GM12878 (cell line): ENCODE measurements at regions not wholly inside any gene's neighbourhood (a gene's known extent, or its start where the extent isn't known, plus 50 kb on each side); places are given as distances from the start of the nearest gene placed in this dataset.

Source experiments
- ATAC-seq: fragments of 200-7000 bp; cut with Tn5 transposase; 3 replicates; pipeline ENCODE4 v1.9.1; 2020; ENCODE audit warnings: mild to moderate bottlenecking, moderate library complexity
- BruUV-seq: library from RNA; stranded (reverse); fragments of 400-500 nt; replicated peaks from 2 replicates; lab custom pipeline; 2021; lab: Mats Ljungman, UMichigan
- CTCF ChIA-PET: fragments of 300-600 bp; sonication (Branson Sonifier 250); formaldehyde crosslinking; extraction: SDS; loops from one replicate; lab custom pipeline; 2021; ENCODE audit warnings: inconsistent platforms; lab: Yijun Ruan, JAX
- POLR2A ChIA-PET: fragments of 350-600 bp; formaldehyde crosslinking; extraction: SDS; loops from one replicate; lab custom pipeline; 2021; ENCODE audit warnings: inconsistent platforms; lab: Charles Lee
- RAD21 ChIA-PET: fragments of 300-600 bp; sonication (Branson Sonifier 250); formaldehyde crosslinking; loops from one replicate; lab custom pipeline; 2023; ENCODE audit warnings: antibody characterized with exemption; ENCODE audit not compliant: unreplicated experiment; lab: Charles Lee
- SMC1A ChIA-PET: fragments of 300-600 bp; sonication (Branson Sonifier 250); formaldehyde crosslinking; loops from one replicate; lab custom pipeline; 2023; ENCODE audit not compliant: unreplicated experiment, uncharacterized antibody; lab: Charles Lee
- DNase-seq: peaks from one replicate; pipeline ENCODE4 v3.0.0-alpha.2; 2011; ENCODE audit warnings: low read depth, low spot score
- FAIRE-seq: peaks from 3 replicates; lab custom pipeline; 2011; peaks lifted over from hg19 to GRCh38; lab: Jason Lieb, UNC
- H2AFZ ChIP-seq: 2 replicates; pipeline ENCODE4 v1.6.0; 2011; ENCODE audit warnings: low read depth, low read length, control low read depth; ENCODE audit not compliant: control insufficient read depth
- H3K27ac ChIP-seq: 2 replicates; pipeline ENCODE4 v1.5.1; 2011; ENCODE audit warnings: control low read depth; ENCODE audit not compliant: control insufficient read depth, insufficient read depth
- H3K27me3 ChIP-seq, 2 experiments: replicated peaks in 1 of 2; 2 replicates each; pipeline versions ENCODE4 v1.6.0 to v1.6.1; 2011; ENCODE audit warnings: low read length in 1 of 2; ENCODE audit not compliant: control insufficient read depth in 2 of 2, insufficient read depth in 2 of 2
- H3K36me3 ChIP-seq, 2 experiments: 2 replicates each; pipeline ENCODE4 v1.5.1; 2011; ENCODE audit warnings: low read length in 1 of 2; ENCODE audit not compliant: control insufficient read depth in 2 of 2, insufficient read depth in 2 of 2
- H3K4me1 ChIP-seq: 2 replicates; pipeline ENCODE4 v1.6.1; 2011; ENCODE audit warnings: mild to moderate bottlenecking, low read length, moderate library complexity, mixed read lengths; ENCODE audit not compliant: control insufficient read depth, insufficient read depth
- H3K4me2 ChIP-seq: 2 replicates; pipeline ENCODE4 v1.6.0; 2011; ENCODE audit warnings: control low read depth; ENCODE audit not compliant: control insufficient read depth, insufficient read depth
- H3K4me3 ChIP-seq: fragments of 200-600 bp; sonication (generic); 2 replicates; pipeline ENCODE4 v1.5.1; 2016
- H3K79me2 ChIP-seq: 2 replicates; pipeline ENCODE4 v1.6.0; 2011; ENCODE audit warnings: low read length; ENCODE audit not compliant: control insufficient read depth, insufficient read depth
- H3K9ac ChIP-seq: 2 replicates; pipeline ENCODE4 v1.8.0; 2011; ENCODE audit warnings: low read length, control low read depth, mixed read lengths; ENCODE audit not compliant: control insufficient read depth, insufficient read depth
- H3K9me3 ChIP-seq: replicated peaks from 3 replicates; pipeline ENCODE4 v1.5.1; 2011; ENCODE audit warnings: mild to moderate bottlenecking, low read length; ENCODE audit not compliant: control insufficient read depth, insufficient read depth
- H4K20me1 ChIP-seq: 2 replicates; pipeline ENCODE4 v1.6.0; 2011; ENCODE audit not compliant: control insufficient read depth, insufficient read depth
- CHD2 ChIP-seq: IDR thresholded peaks from 2 replicates; pipeline ENCODE4 v1.6.1; 2011; ENCODE audit warnings: low read depth, low read length, improper control_type of control experiment, borderline replicate concordance
- E2F8 ChIP-seq: fragments of 450-650 bp; IDR thresholded peaks from 2 replicates; pipeline ENCODE4 v1.6.1; 2018; ENCODE audit warnings: mild to moderate bottlenecking, low read depth, moderate library complexity; ENCODE audit not compliant: partially characterized antibody
- MTA3 ChIP-seq: IDR thresholded peaks from 2 replicates; pipeline ENCODE4 v1.6.1; 2012; ENCODE audit warnings: low read length, inconsistent platforms, borderline replicate concordance
- NFYB ChIP-seq: IDR thresholded peaks from 2 replicates; pipeline ENCODE4 v1.6.1; 2011; ENCODE audit warnings: low read depth, mild to moderate bottlenecking, low read length, improper control_type of control experiment, moderate library complexity; ENCODE audit not compliant: insufficient read depth
- NR2F1 ChIP-seq: fragments of 450-650 bp; conservative IDR thresholded peaks from 2 replicates; pipeline ENCODE4 v1.6.1; 2017; ENCODE audit warnings: mild to moderate bottlenecking
- PAX8 ChIP-seq: fragments of 450-650 bp; IDR thresholded peaks from 2 replicates; pipeline ENCODE4 v1.6.1; 2017; ENCODE audit warnings: mild to moderate bottlenecking, moderate library complexity
- SMARCA5 ChIP-seq: fragments of 450-650 bp; IDR thresholded peaks from 2 replicates; pipeline ENCODE4 v1.6.1; 2017; ENCODE audit warnings: mild to moderate bottlenecking
- WRNIP1 ChIP-seq: IDR thresholded peaks from 2 replicates; pipeline ENCODE4 v1.6.1; 2011; ENCODE audit warnings: low read depth, low read length, improper control_type of control experiment, borderline replicate concordance
- ZBTB33 ChIP-seq: fragments of 450-650 bp; IDR thresholded peaks from 2 replicates; pipeline ENCODE4 v1.6.1; 2017; ENCODE audit warnings: mild to moderate bottlenecking
- ZNF274 ChIP-seq: IDR thresholded peaks from one replicate; pipeline ENCODE4 v1.8.0; 2011; ENCODE audit not compliant: insufficient read length, insufficient read depth
- WGBS: methylation state at CpG from one replicate; pipeline ENCODE4 v1.1.6; 2016; ENCODE audit warnings: low lambda C conversion rate; ENCODE audit not compliant: insufficient replicate concordance, insufficient coverage; ENCODE audit errors: missing lambda C conversion rate; 5-methylcytosine and 5-hydroxymethylcytosine counted together
- in situ Hi-C: fragments of 300-500 bp; cut with MboI; formaldehyde crosslinking; loops from 9 replicates; pipeline ENCODE4 v1.14.3; 2018; ENCODE audit warnings: mixed read lengths
- intact Hi-C: fragments of 100-400 bp; cut with micrococcal nuclease; formaldehyde crosslinking; loops from one replicate; pipeline ENCODE4 v1.14.2; 2022; ENCODE audit not compliant: unreplicated experiment

- TF ChIP-seq E2F8 (no peak), NR2F1 (no peak), SMARCA5 (no peak)
Observed at GRCh38 chr2:236985761-236986339, 99.8 kb upstream of the COPS8 start (continued).

GRCh38 chr2:236986524-236987330, 99.0 kb upstream of the COPS8 start:
- H3K79me2 ChIP-seq = no peaks in the 10 kb centered on the region

More at GRCh38 chr2:236986524-236987330, 99.0 kb upstream of the COPS8 start:
- SMC1A ChIA-PET = no interaction called here
- FAIRE-seq (no peak), ATAC-seq (no peak), DNase-seq (no peak)
- intact Hi-C loops = no loop called here
- TF ChIP-seq MTA3 (no peak), ZNF274 (no peak), PAX8 (no peak), ZBTB33 (no peak), WRNIP1 (no peak), CHD2 (no peak), NFYB (no peak)
- Histone ChIP-seq H3K9me3 (no peaks in the 10 kb centered on the region), H3K4me1 (no peaks in the 10 kb centered on the region), H3K4me3 (no peak overlapping the region), H3K36me3 (no peaks in the 10 kb centered on the region), H4K20me1 (no peaks in the 10 kb centered on the region), H3K27me3 (peaks cover 0 to 7% of the 10 kb centered on the region in 2 experiments; a peak in 2 of 4 replicates), H2AFZ (no peak overlapping the region), H3K4me2 (no peak overlapping the region), H3K9ac (no peak overlapping the region), H3K27ac (no peak overlapping the region)
- in situ Hi-C loops = no loop called here
- POLR2A ChIA-PET = no interaction called here
- CTCF ChIA-PET = no interaction called here
- RAD21 ChIA-PET = no interaction called here
- no TSS peak for BruUV-seq
- 40% methylated on average over 10 of the region's 10 CpGs for WGBS
